Keratinocyte (primary cell): ENCODE measurements at regions not wholly inside any gene's neighbourhood (a gene's known extent, or its start where the extent isn't known, plus 50 kb on each side); places are given as distances from the start of the nearest gene placed in this dataset.

Experiments
- CTCF ChIP-seq, 3 experiments: IDR thresholded peaks in 1 of 3; conservative IDR thresholded peaks in 1 of 3; optimal IDR thresholded peaks in 1 of 3; 2 replicates in 2 of 3; 3 replicates in 1 of 3; pipeline versions ENCODE3 to v1.5.1; 2011; ENCODE audit warnings: low read length in 3 of 3, mild to moderate bottlenecking in 3 of 3, moderate library complexity in 2 of 3, control low read depth in 1 of 3, inconsistent platforms in 1 of 3; ENCODE audit not compliant: insufficient read depth in 2 of 3; ENCODE audit errors: extremely low read depth in 1 of 3
- EZH2 ChIP-seq: IDR thresholded peaks from one replicate; pipeline ENCODE4 v1.6.1; 2012; ENCODE audit warnings: inconsistent platforms, mild to moderate bottlenecking, low read length, moderate library complexity

GRCh38 chrX:54641530-54641929 lies 111.5 kb downstream of the GNL3L start:
- no peak for TF ChIP-seq CTCF (optimal IDR thresholded peaks at IDR 0.05 in 1 of 3, IDR thresholded peaks at IDR 0.05 in 1 of 3, conservative IDR thresholded peaks at IDR 0.05 in 1 of 3; ENCODE audit: extremely low read depth in 1 of 3, insufficient read depth in 2 of 3, low read length in 3 of 3)
- no peak for TF ChIP-seq EZH2
